H9 (cell line): ENCODE measurements at regions not wholly inside any gene's neighbourhood (a gene's known extent, or its start where the extent isn't known, plus 50 kb on each side); places are given as distances from the start of the nearest gene placed in this dataset.

Source experiments
- DNase-seq: peaks from one replicate; pipeline ENCODE4 v3.0.0-alpha.2; 2017
- H2AFZ ChIP-seq: one replicate; pipeline ENCODE4 v1.6.1; 2013; ENCODE audit warnings: mild to moderate bottlenecking, low read length, control low read depth, moderate library complexity
- H2AK5ac ChIP-seq: 2 replicates; pipeline ENCODE4 v1.6.1; 2013; ENCODE audit warnings: low read length, control low read depth, mixed read lengths; ENCODE audit not compliant: insufficient read length
- H2BK120ac ChIP-seq: one replicate; pipeline ENCODE4 v1.6.1; 2013; ENCODE audit warnings: low read depth, mild to moderate bottlenecking, low read length, control low read depth, inconsistent platforms; ENCODE audit not compliant: poor library complexity, severe bottlenecking
- H2BK12ac ChIP-seq: 2 replicates; pipeline ENCODE4 v1.6.1; 2013; ENCODE audit warnings: low read length, control low read depth, mixed read lengths, low read depth; ENCODE audit not compliant: insufficient read length
- H2BK15ac ChIP-seq: 2 replicates; pipeline ENCODE4 v1.6.1; 2013; ENCODE audit warnings: low read depth, low read length, control low read depth
- H2BK20ac ChIP-seq: one replicate; pipeline ENCODE4 v1.6.1; 2013; ENCODE audit warnings: low read depth, mild to moderate bottlenecking, low read length, control low read depth, inconsistent platforms; ENCODE audit not compliant: poor library complexity, severe bottlenecking
- H2BK5ac ChIP-seq: 2 replicates; pipeline ENCODE4 v1.6.1; 2013; ENCODE audit warnings: low read length, control low read depth, mixed read lengths; ENCODE audit not compliant: insufficient read length
- H3K14ac ChIP-seq: 2 replicates; pipeline ENCODE4 v1.6.1; 2013; ENCODE audit warnings: low read length, control low read depth; ENCODE audit not compliant: insufficient read depth
- H3K18ac ChIP-seq: 2 replicates; pipeline ENCODE4 v1.6.1; 2013; ENCODE audit warnings: low read depth, mild to moderate bottlenecking, mixed read lengths, low read length, control low read depth; ENCODE audit not compliant: insufficient read length
- H3K23ac ChIP-seq: 2 replicates; pipeline ENCODE4 v1.6.1; 2013; ENCODE audit warnings: low read length, control low read depth, mixed read lengths, low read depth; ENCODE audit not compliant: insufficient read length
- H3K23me2 ChIP-seq: 2 replicates; pipeline ENCODE4 v1.6.1; 2013; ENCODE audit warnings: low read depth, mild to moderate bottlenecking, mixed read lengths, low read length, control low read depth; ENCODE audit not compliant: insufficient read length, poor library complexity, severe bottlenecking
- H3K27ac ChIP-seq: 2 replicates; pipeline ENCODE4 v1.5.1; 2013; ENCODE audit warnings: low read length, control low read depth, mixed read lengths, low read depth; ENCODE audit not compliant: insufficient read length
- H3K27me3 ChIP-seq: 2 replicates; pipeline ENCODE4 v1.6.1; 2013; ENCODE audit warnings: low read length, control low read depth, inconsistent platforms; ENCODE audit not compliant: insufficient read depth
- H3K4ac ChIP-seq: 2 replicates; pipeline ENCODE4 v1.6.1; 2013; ENCODE audit warnings: low read depth, mild to moderate bottlenecking, control low read depth, inconsistent platforms, low read length, moderate library complexity
- H3K4me1 ChIP-seq: 2 replicates; pipeline ENCODE4 v1.6.1; 2013; ENCODE audit warnings: low read length, control low read depth, inconsistent platforms; ENCODE audit not compliant: insufficient read depth
- H3K4me2 ChIP-seq: 2 replicates; pipeline ENCODE4 v1.6.1; 2013; ENCODE audit warnings: low read length, control low read depth, mixed read lengths; ENCODE audit not compliant: insufficient read length, insufficient read depth
- H3K56ac ChIP-seq: 2 replicates; pipeline ENCODE4 v1.6.1; 2013; ENCODE audit warnings: low read depth, mild to moderate bottlenecking, mixed read lengths, low read length, control low read depth; ENCODE audit not compliant: insufficient read length
- H3K79me1 ChIP-seq: 2 replicates; pipeline ENCODE4 v1.6.1; 2013; ENCODE audit warnings: low read depth, mild to moderate bottlenecking, moderate library complexity, low read length, control low read depth, inconsistent platforms; ENCODE audit not compliant: insufficient read depth, poor library complexity, severe bottlenecking
- H3K79me2 ChIP-seq: 2 replicates; pipeline ENCODE4 v1.6.1; 2013; ENCODE audit warnings: low read length, control low read depth, inconsistent platforms; ENCODE audit not compliant: insufficient read depth
- H3K9ac ChIP-seq: 2 replicates; pipeline ENCODE4 v1.6.1; 2013; ENCODE audit warnings: low read length, control low read depth, mixed read lengths; ENCODE audit not compliant: insufficient read length; ENCODE audit errors: extremely low read depth
- H3K9me3 ChIP-seq: one replicate; pipeline ENCODE4 v1.6.1; 2013; ENCODE audit warnings: low read depth, low read length, inconsistent platforms; ENCODE audit not compliant: control insufficient read depth
- H3T11ph ChIP-seq: one replicate; pipeline ENCODE4 v1.6.1; 2013; ENCODE audit warnings: mild to moderate bottlenecking, low read length, control low read depth, inconsistent platforms
- H4K20me1 ChIP-seq: one replicate; pipeline ENCODE4 v1.6.1; 2013; ENCODE audit not compliant: control insufficient read depth, insufficient read length, insufficient read depth
- H4K5ac ChIP-seq: 2 replicates; pipeline ENCODE4 v1.6.1; 2013; ENCODE audit warnings: low read depth, mild to moderate bottlenecking, mixed read lengths, low read length, control low read depth; ENCODE audit not compliant: insufficient read length
- H4K8ac ChIP-seq: replicated peaks from 2 replicates; pipeline ENCODE4 v1.6.1; 2013; ENCODE audit warnings: low read length, control low read depth, mixed read lengths, low read depth; ENCODE audit not compliant: insufficient read length
- H4K91ac ChIP-seq: 2 replicates; pipeline ENCODE4 v1.6.1; 2013; ENCODE audit warnings: low read depth, mild to moderate bottlenecking, moderate library complexity, mixed read lengths, low read length, control low read depth; ENCODE audit not compliant: insufficient read length
- H3K27ac Mint-ChIP-seq, 3 experiments: 2 replicates in 2 of 3; 3 replicates in 1 of 3; pipeline ENCODE4 v1.8.0; 2020 to 2021; ENCODE audit warnings: mixed read lengths in 3 of 3, mild to moderate bottlenecking in 1 of 3, moderate library complexity in 1 of 3
- H3K27me3 Mint-ChIP-seq: 2 replicates; pipeline ENCODE4 v1.8.0; 2021; ENCODE audit warnings: low read depth, mild to moderate bottlenecking, moderate library complexity, mixed read lengths
- H3K36me3 Mint-ChIP-seq, 3 experiments: 2 replicates in 2 of 3; 3 replicates in 1 of 3; pipeline ENCODE4 v1.8.0; 2020 to 2021; ENCODE audit warnings: low read depth in 3 of 3, mixed read lengths in 3 of 3; ENCODE audit not compliant: insufficient read depth in 1 of 3
- H3K4me1 Mint-ChIP-seq, 2 experiments: 2 replicates each; pipeline ENCODE4 v1.8.0; 2020; ENCODE audit warnings: mixed read lengths in 2 of 2
- H3K4me3 Mint-ChIP-seq, 2 experiments: 2 replicates in 1 of 2; 3 replicates in 1 of 2; pipeline ENCODE4 v1.8.0; 2020 to 2021; ENCODE audit warnings: mild to moderate bottlenecking in 2 of 2, mixed read lengths in 2 of 2, moderate library complexity in 1 of 2
- H3K9me3 Mint-ChIP-seq, 2 experiments: 2 replicates in 1 of 2; 3 replicates in 1 of 2; pipeline ENCODE4 v1.8.0; 2020; ENCODE audit warnings: mild to moderate bottlenecking in 2 of 2, mixed read lengths in 2 of 2, moderate library complexity in 1 of 2
- WGBS: extraction: QIAGEN DNeasy Blood & Tissue Kit; methylation state at CpG from one replicate; pipeline ENCODE4 v1.1.7; 2013; ENCODE audit warnings: missing lambda C conversion rate, low lambda C conversion rate, mixed read lengths; ENCODE audit not compliant: insufficient read length; ENCODE audit errors: extremely low coverage; 5-methylcytosine and 5-hydroxymethylcytosine counted together
- TF ChIP-seq, protein P1 (sequence below): fragments of 200-600 bp; sonication (generic); conservative IDR thresholded peaks from 3 replicates; pipeline ENCODE4 v1.8.0; 2021; ENCODE audit warnings: antibody characterized with exemption, mild to moderate bottlenecking

DNA sequence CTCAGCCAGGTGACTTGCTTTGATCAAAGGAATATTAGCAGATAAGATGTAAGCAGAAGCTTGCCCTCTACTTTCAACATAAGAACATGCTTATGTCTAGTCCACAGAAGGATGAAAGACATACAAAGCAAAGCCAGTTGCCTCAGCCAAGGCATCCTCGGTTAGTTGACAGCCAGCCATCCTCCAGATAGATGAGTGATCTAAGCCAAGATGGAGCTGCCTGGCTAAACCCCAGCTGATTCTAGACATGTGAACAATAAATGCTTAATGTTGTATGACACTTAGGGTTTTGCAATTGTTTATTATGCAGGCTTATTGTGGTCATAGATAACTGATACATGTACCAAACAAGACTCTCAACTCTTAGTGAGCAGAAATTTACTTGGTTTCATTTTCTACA, 157.6 kb upstream of the TMTC2 start:
- H3K23ac ChIP-seq = no peak overlapping the region
- no peak overlapping the region for H3K56ac ChIP-seq
- no peak overlapping the region for H3K27ac Mint-ChIP-seq
- H3K79me1 ChIP-seq = no peaks in the 10 kb centered on the region
- H2BK12ac ChIP-seq = no peak overlapping the region
- H3K27me3 ChIP-seq = no peaks in the 10 kb centered on the region
- no peak overlapping the region for H2AFZ ChIP-seq
- no peak overlapping the region for H4K91ac ChIP-seq
- no peaks in the 10 kb centered on the region for H3K27me3 Mint-ChIP-seq
- WGBS = no CpG with 5 or more reads among the region's 1 CpG
- no peaks in the 10 kb centered on the region for H3K23me2 ChIP-seq
- H3K14ac ChIP-seq = no peak overlapping the region
- no peaks in the 10 kb centered on the region for H3K4me1 Mint-ChIP-seq
- H3K18ac ChIP-seq = no peak overlapping the region
- no peak overlapping the region for H3K4ac ChIP-seq
- no peak overlapping the region for H2BK20ac ChIP-seq
- no peak overlapping the region for H2AK5ac ChIP-seq
- H3T11ph ChIP-seq = no peak overlapping the region
- no peaks in the 10 kb centered on the region for H3K79me2 ChIP-seq
- no peak overlapping the region for H3K4me2 ChIP-seq
- no peak overlapping the region for H4K5ac ChIP-seq
- no peaks in the 10 kb centered on the region for H3K36me3 Mint-ChIP-seq
- TF ChIP-seq, protein P1, sequence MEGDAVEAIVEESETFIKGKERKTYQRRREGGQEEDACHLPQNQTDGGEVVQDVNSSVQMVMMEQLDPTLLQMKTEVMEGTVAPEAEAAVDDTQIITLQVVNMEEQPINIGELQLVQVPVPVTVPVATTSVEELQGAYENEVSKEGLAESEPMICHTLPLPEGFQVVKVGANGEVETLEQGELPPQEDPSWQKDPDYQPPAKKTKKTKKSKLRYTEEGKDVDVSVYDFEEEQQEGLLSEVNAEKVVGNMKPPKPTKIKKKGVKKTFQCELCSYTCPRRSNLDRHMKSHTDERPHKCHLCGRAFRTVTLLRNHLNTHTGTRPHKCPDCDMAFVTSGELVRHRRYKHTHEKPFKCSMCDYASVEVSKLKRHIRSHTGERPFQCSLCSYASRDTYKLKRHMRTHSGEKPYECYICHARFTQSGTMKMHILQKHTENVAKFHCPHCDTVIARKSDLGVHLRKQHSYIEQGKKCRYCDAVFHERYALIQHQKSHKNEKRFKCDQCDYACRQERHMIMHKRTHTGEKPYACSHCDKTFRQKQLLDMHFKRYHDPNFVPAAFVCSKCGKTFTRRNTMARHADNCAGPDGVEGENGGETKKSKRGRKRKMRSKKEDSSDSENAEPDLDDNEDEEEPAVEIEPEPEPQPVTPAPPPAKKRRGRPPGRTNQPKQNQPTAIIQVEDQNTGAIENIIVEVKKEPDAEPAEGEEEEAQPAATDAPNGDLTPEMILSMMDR = no peak
- H4K8ac ChIP-seq = no peak overlapping the region
- no peaks in the 10 kb centered on the region for H3K4me1 ChIP-seq
- no peaks in the 10 kb centered on the region for H4K20me1 ChIP-seq
- no peak overlapping the region for H3K9ac ChIP-seq
- H3K27ac ChIP-seq = no peak overlapping the region
- no peak overlapping the region for H3K4me3 Mint-ChIP-seq
- H2BK15ac ChIP-seq = no peak overlapping the region
- DNase-seq = no peak
- no peak overlapping the region for H2BK120ac ChIP-seq
- no peak overlapping the region for H2BK5ac ChIP-seq
- no peaks in the 10 kb centered on the region for H3K9me3 Mint-ChIP-seq
- H3K9me3 ChIP-seq = no peaks in the 10 kb centered on the region
